Pancreas (tissue), 10 donors: ENCODE measurements at regions not wholly inside any gene's neighbourhood (a gene's known extent, or its start where the extent isn't known, plus 50 kb on each side); places are given as distances from the start of the nearest gene placed in this dataset.
A peak's percentile ranks its signal among the peaks of the same experiment; 100 is the strongest.

Experiments
- ATAC-seq, 4 donors: fragments of 200-7000 bp; cut with Tn5 transposase; one replicate each; pipeline versions ENCODE4 v1.8.0 to v1.9.1; 2020; ENCODE audit warnings: mild to moderate bottlenecking in 4 of 4, moderate library complexity in 4 of 4
- DNase-seq, 6 donors: peaks; one replicate each; pipeline ENCODE4 v3.0.0-alpha.2; 2020
- FAIRE-seq: peaks from 2 replicates; lab custom pipeline; 2012; peaks lifted over from hg19 to GRCh38; lab: Jason Lieb, UNC
- H3K27ac ChIP-seq, 4 donors: fragments of 200-600 bp; sonication (generic); 1 replicate in 3 of 4; 2 replicates in 1 of 4; pipeline versions ENCODE4 v1.5.0 to v1.8.0; 2020
- H3K27me3 ChIP-seq, 4 donors: fragments of 200-600 bp; one replicate each; pipeline ENCODE4 v1.8.0; 2021
- H3K36me3 ChIP-seq, 3 donors: fragments of 200-600 bp; sonication (generic) in 1 of 3; one replicate each; pipeline versions ENCODE4 v1.5.0 to v1.8.0; 2020 to 2021
- H3K4me1 ChIP-seq, 3 donors: fragments of 200-600 bp; one replicate each; pipeline ENCODE4 v1.8.0; 2021
- H3K4me3 ChIP-seq, 4 donors: fragments of 200-600 bp; sonication (generic) in 2 of 4; one replicate each; pipeline versions ENCODE4 v1.5.0 to v1.8.0; 2020 to 2021
- H3K9me3 ChIP-seq, 4 donors: fragments of 200-600 bp; one replicate each; pipeline ENCODE4 v1.8.0; 2021
- CTCF ChIP-seq, 4 donors: fragments of 200-600 bp; sonication (generic) in 3 of 4; IDR thresholded peaks; one replicate each; pipeline versions ENCODE4 v1.5.0 to v1.8.0; 2021; ENCODE audit warnings: antibody characterized with exemption in 4 of 4
- WGBS, 2 donors: extraction: QIAGEN DNeasy Blood & Tissue Kit; methylation state at CpG; one replicate each; pipeline ENCODE4 v1.1.7; 2013; 5-methylcytosine and 5-hydroxymethylcytosine counted together
- intact Hi-C, 3 donors: fragments of 100-400 bp; cut with DNase I; formaldehyde crosslinking; loops; one replicate each; pipeline versions ENCODE4 v1.11.1 to v1.14.2; 2022
- donor health status: healthy with polysubstance abuse.
- donor health status: DM: no; HTN: no; CAD: no; lungs with moderate emphysema.
- donor health status: DM: no; HTN: no; CAD: no.
- donor health status: control.
- donor health status: control.
- donor health status: Bipolar disorder and iron deficiency.
- donor health status: DM: yes; HTN: yes; CAD: no.
- donor health status: DM: no; HTN: no; CAD: no.
- donor health status: DM: no; HTN: no; CAD: no.
- donor health status: DM: yes; HTN: yes; CAD: no.

GRCh38 chr4:159828687-159829086 is 725.8 kb downstream of the RAPGEF2 start:
- Histone ChIP-seq H3K36me3 (no peaks in the 10 kb centered on the region), H3K4me3 (no peak overlapping the region), H3K4me1 (peaks cover 0 to 12% (median 10%) of the 10 kb centered on the region in 3 donors), H3K27ac (no peak overlapping the region), H3K9me3 (no peaks in the 10 kb centered on the region), H3K27me3 (no peaks in the 10 kb centered on the region)
- DNase-seq (no peak), ATAC-seq (peak in 1 of 4 donors; percentile 50), FAIRE-seq (no peak)
- 16 to 34% methylated on average over 1 of the region's 1 CpG for WGBS, 2 donors
- TF ChIP-seq CTCF (IDR thresholded peaks at IDR 0.05) = no peak
- intact Hi-C loops = no loop called here

GRCh38 chr4:159829184-159829583 is 726.3 kb downstream of the RAPGEF2 start:
- WGBS, 2 donors = 8 to 9% methylated on average over 2 of the region's 2 CpGs
- Histone ChIP-seq H3K27me3 (no peaks in the 10 kb centered on the region), H3K27ac (no peak overlapping the region), H3K4me3 (no peak overlapping the region), H3K9me3 (no peaks in the 10 kb centered on the region), H3K36me3 (no peaks in the 10 kb centered on the region), H3K4me1 (peaks cover 0 to 12% (median 10%) of the 10 kb centered on the region in 3 donors)
- DNase-seq (no peak), ATAC-seq (peak in 3 of 4 donors; percentile 62 to 88 (median 87)), FAIRE-seq (no peak)
- intact Hi-C loops = no loop called here
- TF ChIP-seq CTCF (IDR thresholded peaks at IDR 0.05) = no peak

GRCh38 chr4:159837071-159837470 is 734.2 kb downstream of the RAPGEF2 start:
- H3K4me1 ChIP-seq = no peaks in the 10 kb centered on the region
- H3K4me3 ChIP-seq = no peak overlapping the region
- ATAC-seq (no peak), DNase-seq (no peak), FAIRE-seq (no peak)
- H3K27me3 ChIP-seq = no peaks in the 10 kb centered on the region
- intact Hi-C loops = no loop called here
- H3K9me3 ChIP-seq = no peaks in the 10 kb centered on the region
- no peaks in the 10 kb centered on the region for H3K36me3 ChIP-seq
- TF ChIP-seq CTCF (IDR thresholded peaks at IDR 0.05) = no peak
- WGBS, 2 donors = 85 to 86% methylated on average over 3 of the region's 3 CpGs
- no peak overlapping the region for H3K27ac ChIP-seq

- Histone ChIP-seq H3K9me3 (no peaks in the 10 kb centered on the region), H3K4me1 (no peaks in the 10 kb centered on the region), H3K4me3 (no peak overlapping the region), H3K36me3 (no peaks in the 10 kb centered on the region), H3K27ac (no peak overlapping the region), H3K27me3 (no peaks in the 10 kb centered on the region)
- FAIRE-seq (no peak), DNase-seq (no peak), ATAC-seq (no peak)
- TF ChIP-seq CTCF (IDR thresholded peaks at IDR 0.05) = no peak
- 79 to 96% methylated on average over 1 of the region's 1 CpG for whole genome bisulfite sequencing, 2 donors
- intact Hi-C loops = no loop called here
Measured at GRCh38 chr4:159855731-159856130, 752.9 kb downstream of the RAPGEF2 start.

- no peaks in the 10 kb centered on the region for H3K9me3 ChIP-seq
- H3K27ac ChIP-seq = no peak overlapping the region
- intact Hi-C loops = no loop called here
- DNase-seq (no peak), ATAC-seq (no peak), FAIRE-seq (no peak)
- H3K36me3 ChIP-seq = no peaks in the 10 kb centered on the region
- no peak for TF ChIP-seq CTCF (IDR thresholded peaks at IDR 0.05)
- H3K27me3 ChIP-seq = no peaks in the 10 kb centered on the region
- WGBS, 2 donors = 59 to 62% methylated on average over 5 of the region's 5 CpGs
- no peak overlapping the region for H3K4me3 ChIP-seq
- H3K4me1 ChIP-seq = no peaks in the 10 kb centered on the region
Measured at GRCh38 chr4:159856451-159856850, 753.6 kb downstream of the RAPGEF2 start.
